GM21367 (cell line): ENCODE measurements at regions not wholly inside any gene's neighbourhood (a gene's known extent, or its start where the extent isn't known, plus 50 kb on each side); places are given as distances from the start of the nearest gene placed in this dataset.
"Not testable (repeated sequence)": the region's sequence is repeated elsewhere in the genome, so short reads cannot be mapped to it uniquely, and the experiment has no call there.

Experiments used
- ATAC-seq: cut with Tn5 transposase; IDR thresholded peaks from one replicate; pipeline ENCODE4 v1.9.1; 2021; ENCODE audit not compliant: unreplicated experiment

DNA sequence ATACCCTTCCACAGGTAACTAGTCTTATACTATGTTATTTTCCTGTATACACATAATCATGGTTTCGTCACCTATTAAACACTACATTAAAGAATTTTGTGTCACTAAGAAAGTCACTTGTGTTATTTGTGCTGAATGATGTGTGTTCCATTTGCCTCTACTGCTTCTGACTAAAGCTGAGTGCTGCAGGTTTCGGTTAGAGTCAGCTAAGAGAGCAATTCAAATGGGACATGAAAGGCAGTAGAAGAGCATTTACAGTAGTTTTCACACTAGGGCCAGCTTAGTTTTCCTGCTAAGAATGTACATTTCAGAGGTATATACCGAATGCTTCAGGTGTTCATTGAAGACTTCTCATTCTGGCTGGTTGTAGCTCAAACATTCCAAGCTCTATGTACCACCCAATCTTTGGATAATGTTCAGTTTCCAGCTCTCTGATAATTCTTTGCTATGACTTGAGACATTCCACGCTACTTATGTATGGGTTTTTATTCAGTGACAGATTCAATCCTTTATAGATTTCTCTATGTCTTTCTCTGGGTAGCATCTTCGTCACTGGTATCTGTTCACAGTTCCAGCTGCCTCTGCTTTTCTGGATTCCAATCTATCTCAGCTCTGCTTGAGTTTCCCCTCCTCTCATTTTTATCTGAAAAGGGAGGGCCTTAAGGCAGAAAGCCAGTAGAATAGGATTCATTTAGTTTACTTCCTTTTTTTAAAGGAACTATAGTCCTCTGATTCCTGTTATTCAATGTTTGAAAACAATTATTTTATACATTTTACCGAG is 164.4 kb downstream of the CXXC4 start:
- ATAC-seq: no peak

DNA sequence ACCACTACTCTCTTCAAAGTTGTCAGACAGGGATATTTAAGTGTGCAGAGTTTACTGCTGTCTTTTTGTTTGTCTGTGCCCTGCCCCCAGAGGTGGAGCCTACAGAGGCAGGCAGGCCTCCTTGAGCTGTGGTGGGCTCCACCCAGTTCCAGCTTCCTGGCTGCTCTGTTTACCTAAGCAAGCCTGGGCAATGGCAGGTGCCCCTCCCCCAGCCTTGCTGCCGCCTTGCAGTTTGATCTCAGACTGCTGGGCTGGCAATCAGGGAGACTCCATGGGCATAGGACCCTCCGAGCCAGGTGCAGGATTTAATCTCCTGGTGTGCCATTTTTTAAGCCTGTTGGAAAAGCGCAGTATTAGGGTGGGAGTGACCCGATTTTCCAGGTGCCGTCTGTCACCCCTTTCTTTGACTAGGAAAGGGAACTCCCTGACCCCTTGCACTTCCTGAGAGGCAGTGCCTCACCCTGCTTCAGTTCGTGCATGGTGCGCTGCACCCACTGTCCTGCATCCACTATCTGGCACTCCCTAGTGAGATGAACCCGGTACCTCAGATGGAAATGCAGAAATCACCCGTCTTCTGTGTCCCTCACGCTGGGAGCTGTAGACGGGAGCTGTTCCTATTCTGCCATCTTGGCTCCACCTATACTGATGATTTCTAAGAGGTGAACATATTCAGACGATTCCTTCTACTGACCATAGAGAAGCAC is 167.6 kb downstream of the CXXC4 start:
- not testable (repeated sequence) for ATAC-seq

DNA sequence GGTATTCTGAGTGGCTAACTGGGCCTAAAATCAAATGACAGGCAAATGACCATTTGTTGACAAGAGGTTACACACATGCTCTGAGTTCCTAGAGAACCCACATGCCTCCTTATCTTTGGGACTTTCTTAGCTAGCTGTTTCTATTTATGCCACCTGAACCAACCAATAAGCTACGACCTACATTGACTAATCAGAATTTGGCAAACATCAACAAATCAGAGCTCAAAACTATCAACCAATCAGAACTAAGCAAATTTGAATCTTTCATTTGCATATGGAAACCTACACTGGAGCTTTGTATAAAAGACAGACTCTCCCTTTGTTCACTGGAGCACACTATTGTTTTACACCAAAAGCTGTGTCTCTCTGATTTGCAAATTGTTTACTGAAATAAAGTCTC is 192.0 kb downstream of the CXXC4 start:
- no peak for ATAC-seq

GRCh38 chr4:104294811-104295210 is 199.9 kb downstream of the CXXC4 start:
- ATAC-seq: no peak

DNA sequence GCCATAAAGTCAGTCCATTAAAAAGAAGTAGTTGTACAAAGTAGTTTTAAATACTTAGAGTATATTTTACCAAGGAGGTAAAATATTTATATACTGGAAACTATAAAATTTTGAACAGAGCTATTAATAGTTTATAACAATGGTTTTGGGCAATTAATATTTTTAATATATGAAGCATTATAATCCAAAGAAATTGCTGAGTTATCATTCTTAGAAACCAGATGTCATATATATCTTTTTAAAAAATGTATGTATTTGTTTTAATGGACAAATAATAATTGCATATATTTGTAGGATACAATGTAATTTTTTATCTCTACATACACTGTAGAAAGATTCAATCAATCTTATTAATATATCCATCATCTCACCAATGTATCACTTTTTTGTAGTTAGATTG is 207.8 kb downstream of the CXXC4 start:
- no peak for ATAC-seq

DNA sequence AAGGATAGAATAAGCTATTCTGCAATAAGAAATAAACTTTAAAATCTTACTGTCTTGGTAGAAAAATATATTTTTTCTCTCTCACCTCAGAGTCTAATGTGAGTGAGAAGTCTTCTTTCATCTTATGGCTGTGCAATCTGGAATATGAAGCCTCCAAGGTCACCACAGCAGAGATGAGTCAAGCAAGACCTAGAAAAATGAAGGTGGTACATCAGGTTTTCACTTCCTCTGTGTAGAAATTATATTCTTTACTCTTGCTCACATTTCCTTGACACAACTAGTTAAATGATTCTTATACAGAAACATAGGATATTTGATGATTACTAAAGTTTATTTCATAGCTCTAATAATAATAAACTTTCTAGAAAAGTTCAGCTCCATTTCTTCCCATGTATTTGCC is 211.4 kb downstream of the CXXC4 start:
- no peak for ATAC-seq

- no peak for ATAC-seq
These were observed 214.9 kb downstream of the CXXC4 start for GRCh38 chr4:104279744-104280143.

DNA sequence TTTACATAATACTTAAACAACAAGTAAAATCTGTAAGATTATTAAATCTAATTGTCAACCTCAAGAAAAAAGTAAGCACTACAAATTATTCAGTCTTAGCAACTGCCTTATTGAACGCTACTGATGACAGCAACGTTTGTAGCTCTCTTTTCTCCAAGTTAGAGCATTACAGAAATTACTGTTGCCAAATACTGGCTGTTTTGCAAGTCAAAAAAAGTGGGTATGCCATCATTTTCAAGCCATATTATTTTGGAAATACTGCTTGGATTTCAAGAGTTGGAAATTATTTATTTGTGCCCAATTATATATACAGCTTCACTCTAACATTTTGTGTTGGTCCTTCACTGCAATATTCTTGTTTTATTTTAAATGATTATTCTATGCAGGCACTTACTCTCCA is 221.7 kb downstream of the CXXC4 start:
- no peak for ATAC-seq

- not testable (repeated sequence) for ATAC-seq
These were observed 225.1 kb downstream of the CXXC4 start for GRCh38 chr4:104269603-104270002.

- ATAC-seq: no peak
These were observed 231.6 kb downstream of the CXXC4 start for GRCh38 chr4:104263100-104263499.

- ATAC-seq: no peak
These were observed 232.0 kb downstream of the CXXC4 start for GRCh38 chr4:104262678-104263077.

GRCh38 chr4:104248726-104249125 is 246.0 kb downstream of the CXXC4 start:
- no peak for ATAC-seq

GRCh38 chr4:104235967-104236366 is 258.7 kb downstream of the CXXC4 start:
- ATAC-seq: no peak

- no peak for ATAC-seq
These were observed 277.2 kb downstream of the CXXC4 start for GRCh38 chr4:104217526-104217925.

DNA sequence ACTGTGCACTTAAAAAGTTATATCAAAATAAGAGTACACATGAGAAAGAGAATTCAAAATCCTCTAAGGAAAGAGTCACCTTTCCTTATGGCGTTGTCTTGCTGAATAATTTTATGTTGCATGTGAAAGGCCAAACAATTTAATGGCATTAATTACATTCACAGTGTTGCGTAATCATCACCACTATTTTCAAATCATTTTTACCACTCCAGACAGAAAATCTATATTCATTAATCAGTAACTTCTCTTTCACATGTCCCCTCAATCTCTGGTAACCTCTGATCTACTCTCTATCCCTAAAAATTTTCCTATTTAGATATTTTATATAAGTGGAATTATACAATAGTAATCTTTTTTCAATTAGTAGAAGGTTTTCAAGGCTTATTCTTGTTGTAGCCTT is 283.0 kb downstream of the CXXC4 start:
- ATAC-seq: no peak

DNA sequence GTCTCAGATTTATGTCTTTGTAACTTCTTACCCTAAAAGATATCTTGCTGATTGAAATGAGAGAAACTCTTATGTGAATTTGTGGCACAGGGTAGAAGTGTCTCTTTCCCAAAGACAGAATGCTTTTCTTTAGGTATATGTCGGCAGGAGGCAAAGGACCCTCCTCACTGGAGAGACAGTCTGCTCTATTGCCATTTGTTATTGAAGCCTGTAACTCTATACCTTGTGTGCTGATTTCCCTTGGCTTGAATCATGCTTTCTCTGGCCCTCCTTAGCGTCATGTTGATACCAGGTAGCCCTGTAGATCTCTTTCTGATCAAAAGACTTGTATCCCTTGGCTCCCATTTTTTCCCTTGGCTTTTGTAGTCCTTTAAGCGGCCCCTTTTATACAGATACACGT is 284.3 kb downstream of the CXXC4 start:
- ATAC-seq: no peak

- no peak for ATAC-seq
These were observed 287.9 kb downstream of the CXXC4 start for GRCh38 chr4:104206784-104207183.

GRCh38 chr4:104205116-104205515 is 289.6 kb downstream of the CXXC4 start:
- no peak for ATAC-seq

DNA sequence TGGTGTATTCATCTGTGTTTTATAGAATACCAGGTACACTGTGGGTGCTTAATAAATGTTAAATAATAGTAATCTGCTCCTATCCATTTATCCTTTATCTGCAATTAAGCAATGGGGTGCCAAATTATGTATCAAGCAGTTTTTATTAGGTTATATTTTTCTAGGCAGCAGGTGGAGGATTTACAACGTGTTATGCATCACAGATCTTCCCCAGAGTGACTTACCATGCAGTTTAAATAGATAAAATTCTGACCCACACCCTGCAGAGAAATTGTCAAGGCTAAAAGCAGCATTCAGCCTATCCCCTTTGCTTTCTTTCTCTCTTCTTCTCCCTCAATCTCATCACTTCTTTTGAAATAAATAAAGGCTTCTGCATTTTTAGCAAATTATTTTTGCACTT is 306.4 kb downstream of the CXXC4 start:
- ATAC-seq: no peak

- ATAC-seq: no peak
These were observed 325.3 kb downstream of the CXXC4 start for GRCh38 chr4:104169437-104169836.

DNA sequence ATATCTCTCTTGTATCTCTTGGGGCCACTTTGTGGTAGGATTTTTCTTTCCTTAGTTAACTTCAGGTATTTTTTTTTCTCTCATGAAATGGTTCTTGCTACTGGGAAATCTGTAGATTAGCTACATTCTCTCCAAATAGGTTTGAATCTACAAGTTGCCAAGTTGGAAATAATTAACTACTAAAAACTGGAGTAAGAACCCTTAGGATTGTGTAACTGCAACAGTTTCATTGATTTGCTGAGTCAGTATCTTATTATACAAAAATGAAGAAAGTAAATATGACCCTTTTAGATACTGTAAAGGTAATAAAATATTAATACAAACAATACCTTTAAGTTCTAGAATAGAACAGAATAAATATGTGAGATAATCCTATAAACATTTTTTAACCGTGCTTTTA is 327.9 kb downstream of the CXXC4 start:
- ATAC-seq: no peak

DNA sequence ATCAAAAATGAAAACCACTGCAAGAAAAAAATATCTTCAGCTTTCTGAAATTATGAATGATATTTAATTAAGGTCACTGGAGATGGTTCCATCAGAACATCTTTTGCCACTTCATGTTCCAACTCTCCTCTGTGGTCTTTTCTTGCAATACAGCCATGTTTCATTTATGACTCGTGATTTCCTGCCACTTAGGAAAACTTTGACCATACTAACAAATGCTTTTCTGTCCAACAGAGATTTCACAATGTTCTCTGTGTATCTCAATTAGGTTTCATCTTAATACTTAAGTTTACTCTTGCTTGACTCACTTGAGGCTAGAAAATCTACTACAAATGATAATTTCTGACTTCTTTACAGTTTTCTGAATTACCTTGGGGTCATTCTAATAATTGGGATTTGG is 330.9 kb downstream of the CXXC4 start:
- ATAC-seq: no peak

DNA sequence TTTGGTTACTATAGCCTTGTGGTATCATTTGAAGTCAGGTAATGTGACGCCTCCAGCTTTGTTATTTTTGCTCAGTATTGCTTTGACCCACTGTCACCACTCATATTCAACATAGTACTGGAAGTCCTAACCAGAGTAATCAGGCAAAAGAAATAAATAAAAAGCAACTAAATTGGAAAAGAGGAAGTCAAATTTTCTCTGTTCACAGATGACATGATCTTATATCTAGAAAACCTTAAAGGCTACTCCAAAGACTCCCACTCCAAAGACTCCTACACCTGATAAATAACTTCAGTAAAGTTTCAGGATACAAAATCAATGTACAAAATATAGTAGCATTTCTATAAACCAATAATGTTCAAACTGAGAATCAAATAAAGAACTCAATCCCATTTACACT is 348.6 kb downstream of the CXXC4 start:
- ATAC-seq: no peak
